ENCODE measurements at regions not wholly inside any gene's neighbourhood (a gene's known extent, or its start where the extent isn't known, plus 50 kb on each side); places are given as distances from the start of the nearest gene placed in this dataset.

- Histone ChIP-seq H3K27me3 (no peaks in the 10 kb centered on the region), H3K4me1 (no peaks in the 10 kb centered on the region), H3K27ac (no peak overlapping the region), H3K4me3 (no peak overlapping the region), H3K36me3 (no peaks in the 10 kb centered on the region), H3K9me3 (no peaks in the 10 kb centered on the region)
- no peak for TF ChIP-seq CTCF (IDR thresholded peaks at IDR 0.05)
- no peak for TF ChIP-seq POLR2AphosphoS5 (IDR thresholded peaks at IDR 0.05)
- TF ChIP-seq POLR2A (IDR thresholded peaks at IDR 0.05), result no peak
- no peak for TF ChIP-seq EP300 (IDR thresholded peaks at IDR 0.05; ENCODE audit: low read depth)
- no peak for DNase-seq
- in situ Hi-C loops (cut with MboI; ENCODE audit: low pct_ligation_motif_present in 1 of 4, low pct_unique_long_range_greater_than_20kb in 1 of 4, low sequenced_read_pairs in 3 of 4), result no loop called here
- intact Hi-C loops (cut with DNase I; ENCODE audit: low total_unique reads), result no loop called here
Observed at GRCh38 chr10:88089498-88089897, 226.1 kb downstream of the PTEN start.

GRCh38 chr10:88090568-88091214, 227.3 kb downstream of the PTEN start:
- no peaks in the 10 kb centered on the region for H3K27me3 ChIP-seq

GRCh38 chr10:88091490-88092061, 228.2 kb downstream of the PTEN start:
- peak; percentile 41 for DNase-seq
- no peaks in the 10 kb centered on the region for H3K36me3 ChIP-seq
- TF ChIP-seq POLR2A (IDR thresholded peaks at IDR 0.05) (no peak), CTCF (IDR thresholded peaks at IDR 0.05) (no peak), POLR2AphosphoS5 (IDR thresholded peaks at IDR 0.05) (no peak), EP300 (IDR thresholded peaks at IDR 0.05; ENCODE audit: low read depth) (no peak)
- H3K4me3 ChIP-seq, result no peak overlapping the region
- H3K4me1 ChIP-seq, result peaks cover 0 to 7% (median 0%) of the 10 kb centered on the region in 4 donors
- intact Hi-C loops (cut with DNase I; ENCODE audit: low total_unique reads), result no loop called here
- 62 to 80% methylated on average over 1 to 4 of the region's 4 CpGs for WGBS, 2 donors (ENCODE audit: low coverage in 1 of 2)
- no peak overlapping the region for H3K27ac ChIP-seq
- no peaks in the 10 kb centered on the region for H3K27me3 ChIP-seq
- no peaks in the 10 kb centered on the region for H3K9me3 ChIP-seq
- in situ Hi-C loops (cut with MboI; ENCODE audit: low pct_ligation_motif_present in 1 of 4, low pct_unique_long_range_greater_than_20kb in 1 of 4, low sequenced_read_pairs in 3 of 4), result no loop called here

More at GRCh38 chr10:88090568-88091214, 227.3 kb downstream of the PTEN start:
- no peaks in the 10 kb centered on the region for H3K36me3 ChIP-seq
- DNase-seq, result no peak
- peaks cover 0 to 2% (median 0%) of the 10 kb centered on the region in 4 donors for H3K4me1 ChIP-seq
- in situ Hi-C loops (cut with MboI; ENCODE audit: low pct_ligation_motif_present in 1 of 4, low pct_unique_long_range_greater_than_20kb in 1 of 4, low sequenced_read_pairs in 3 of 4), result no loop called here
- H3K27ac ChIP-seq, result no peak overlapping the region
- TF ChIP-seq POLR2AphosphoS5 (IDR thresholded peaks at IDR 0.05) (no peak), CTCF (IDR thresholded peaks at IDR 0.05) (no peak), EP300 (IDR thresholded peaks at IDR 0.05; ENCODE audit: low read depth) (no peak), POLR2A (IDR thresholded peaks at IDR 0.05) (no peak)
- intact Hi-C loops (cut with DNase I; ENCODE audit: low total_unique reads), result no loop called here
- H3K4me3 ChIP-seq, result no peak overlapping the region
- 84 to 100% methylated on average over 3 to 7 of the region's 7 CpGs for WGBS, 2 donors (ENCODE audit: low coverage in 1 of 2)
- no peaks in the 10 kb centered on the region for H3K9me3 ChIP-seq

- TF ChIP-seq POLR2AphosphoS5 (IDR thresholded peaks at IDR 0.05) (no peak), POLR2A (IDR thresholded peaks at IDR 0.05) (no peak), CTCF (IDR thresholded peaks at IDR 0.05) (no peak), EP300 (IDR thresholded peaks at IDR 0.05; ENCODE audit: low read depth) (no peak)
- Histone ChIP-seq H3K36me3 (no peaks in the 10 kb centered on the region), H3K27ac (no peak overlapping the region), H3K27me3 (no peaks in the 10 kb centered on the region), H3K4me3 (no peak overlapping the region), H3K4me1 (peaks cover 0 to 7% (median 0%) of the 10 kb centered on the region in 4 donors), H3K9me3 (no peaks in the 10 kb centered on the region)
- in situ Hi-C loops (cut with MboI; ENCODE audit: low pct_ligation_motif_present in 1 of 4, low pct_unique_long_range_greater_than_20kb in 1 of 4, low sequenced_read_pairs in 3 of 4), result no loop called here
- WGBS, 2 donors (ENCODE audit: low coverage in 1 of 2), result 98 to 100% methylated on average over 3 to 4 of the region's 4 CpGs
- intact Hi-C loops (cut with DNase I; ENCODE audit: low total_unique reads), result no loop called here
- DNase-seq, result no peak
Observed at GRCh38 chr10:88092265-88092664, 228.8 kb downstream of the PTEN start.

Data from transverse colon (tissue), 4 donors.